ENCODE measurements at regions not wholly inside any gene's neighbourhood (a gene's known extent, or its start where the extent isn't known, plus 50 kb on each side); places are given as distances from the start of the nearest gene placed in this dataset.

GRCh38 chr4:138647433-138647832, 368.1 kb upstream of the NOCT start:
- no peak overlapping the region for H3K27ac Mint-ChIP-seq (ENCODE audit: unreplicated experiment)
- no peak for TF ChIP-seq CTCF (IDR thresholded peaks at IDR 0.05; ENCODE audit: partially characterized antibody, unreplicated experiment)
- H3K36me3 Mint-ChIP-seq (ENCODE audit: unreplicated experiment), result no peaks in the 10 kb centered on the region
- no peak overlapping the region for H3K4me3 Mint-ChIP-seq (ENCODE audit: unreplicated experiment)
- no peaks in the 10 kb centered on the region for H3K4me1 Mint-ChIP-seq (ENCODE audit: low read depth, unreplicated experiment)
- no peak for DNase-seq
- H3K9me3 Mint-ChIP-seq (ENCODE audit: unreplicated experiment), result peaks cover 2% of the 10 kb centered on the region
- peaks cover 2% of the 10 kb centered on the region for H3K27me3 Mint-ChIP-seq (ENCODE audit: unreplicated experiment)

- Mint-ChIP-seq H3K36me3 (ENCODE audit: unreplicated experiment) (no peaks in the 10 kb centered on the region), H3K4me3 (ENCODE audit: unreplicated experiment) (no peak overlapping the region), H3K27ac (ENCODE audit: unreplicated experiment) (no peak overlapping the region), H3K9me3 (ENCODE audit: unreplicated experiment) (no peaks in the 10 kb centered on the region), H3K27me3 (ENCODE audit: unreplicated experiment) (peaks cover 2% of the 10 kb centered on the region), H3K4me1 (ENCODE audit: low read depth, unreplicated experiment) (no peaks in the 10 kb centered on the region)
- DNase-seq, result no peak
- no peak for TF ChIP-seq CTCF (IDR thresholded peaks at IDR 0.05; ENCODE audit: partially characterized antibody, unreplicated experiment)
Observed at GRCh38 chr4:138646383-138646782, 369.2 kb upstream of the NOCT start.

GRCh38 chr4:138645289-138645688, 370.3 kb upstream of the NOCT start:
- Mint-ChIP-seq H3K27ac (ENCODE audit: unreplicated experiment) (no peak overlapping the region), H3K4me1 (ENCODE audit: low read depth, unreplicated experiment) (no peaks in the 10 kb centered on the region), H3K9me3 (ENCODE audit: unreplicated experiment) (no peaks in the 10 kb centered on the region), H3K27me3 (ENCODE audit: unreplicated experiment) (peaks cover 2% of the 10 kb centered on the region), H3K36me3 (ENCODE audit: unreplicated experiment) (no peaks in the 10 kb centered on the region), H3K4me3 (ENCODE audit: unreplicated experiment) (no peak overlapping the region)
- TF ChIP-seq CTCF (IDR thresholded peaks at IDR 0.05; ENCODE audit: partially characterized antibody, unreplicated experiment), result no peak
- no peak for DNase-seq

GRCh38 chr4:138644322-138644721, 371.3 kb upstream of the NOCT start:
- H3K9me3 Mint-ChIP-seq (ENCODE audit: unreplicated experiment), result no peaks in the 10 kb centered on the region
- DNase-seq, result no peak
- no peak overlapping the region for H3K27ac Mint-ChIP-seq (ENCODE audit: unreplicated experiment)
- peaks cover 2% of the 10 kb centered on the region for H3K27me3 Mint-ChIP-seq (ENCODE audit: unreplicated experiment)
- no peaks in the 10 kb centered on the region for H3K36me3 Mint-ChIP-seq (ENCODE audit: unreplicated experiment)
- no peaks in the 10 kb centered on the region for H3K4me1 Mint-ChIP-seq (ENCODE audit: low read depth, unreplicated experiment)
- no peak for TF ChIP-seq CTCF (IDR thresholded peaks at IDR 0.05; ENCODE audit: partially characterized antibody, unreplicated experiment)
- H3K4me3 Mint-ChIP-seq (ENCODE audit: unreplicated experiment), result no peak overlapping the region

- Mint-ChIP-seq H3K36me3 (ENCODE audit: unreplicated experiment) (no peaks in the 10 kb centered on the region), H3K4me1 (ENCODE audit: low read depth, unreplicated experiment) (no peaks in the 10 kb centered on the region), H3K4me3 (ENCODE audit: unreplicated experiment) (no peak overlapping the region), H3K27ac (ENCODE audit: unreplicated experiment) (no peak overlapping the region), H3K9me3 (ENCODE audit: unreplicated experiment) (no peaks in the 10 kb centered on the region), H3K27me3 (ENCODE audit: unreplicated experiment) (peaks cover 2% of the 10 kb centered on the region)
- TF ChIP-seq CTCF (IDR thresholded peaks at IDR 0.05; ENCODE audit: partially characterized antibody, unreplicated experiment), result no peak
- DNase-seq, result no peak
Observed at GRCh38 chr4:138643827-138644226, 371.8 kb upstream of the NOCT start.
